ENCODE measurements at regions not wholly inside any gene's neighbourhood (a gene's known extent, or its start where the extent isn't known, plus 50 kb on each side); places are given as distances from the start of the nearest gene placed in this dataset.
A peak's percentile ranks its signal among the peaks of the same experiment; 100 is the strongest.
"Not testable (repeated sequence)": the region's sequence is repeated elsewhere in the genome, so short reads cannot be mapped to it uniquely, and the experiment has no call there.

DNA sequence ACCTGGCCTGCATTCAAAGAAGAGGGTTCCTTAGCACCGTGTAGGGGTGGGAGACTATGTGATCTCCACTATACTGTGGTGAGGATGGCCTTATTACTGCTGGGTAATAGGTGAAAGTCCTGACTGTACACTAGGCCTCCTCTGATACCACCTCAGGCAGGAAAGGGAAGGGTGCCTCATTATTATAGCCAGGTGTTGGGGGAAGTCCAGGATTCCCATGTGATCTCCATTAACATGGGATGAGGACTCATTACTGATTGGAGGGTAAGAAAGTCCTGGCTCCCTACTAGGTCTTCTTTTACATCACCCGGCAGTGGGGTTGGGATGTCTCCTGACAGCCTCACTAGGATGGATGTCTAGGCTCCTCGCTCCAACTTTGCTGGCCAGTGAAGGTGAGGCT is 252.1 kb downstream of the LRIG3 start:
- DNase-seq, result no peak

GRCh38 chr12:58668871-58669270 is 251.4 kb downstream of the LRIG3 start:
- peak; percentile 26 for DNase-seq

DNA sequence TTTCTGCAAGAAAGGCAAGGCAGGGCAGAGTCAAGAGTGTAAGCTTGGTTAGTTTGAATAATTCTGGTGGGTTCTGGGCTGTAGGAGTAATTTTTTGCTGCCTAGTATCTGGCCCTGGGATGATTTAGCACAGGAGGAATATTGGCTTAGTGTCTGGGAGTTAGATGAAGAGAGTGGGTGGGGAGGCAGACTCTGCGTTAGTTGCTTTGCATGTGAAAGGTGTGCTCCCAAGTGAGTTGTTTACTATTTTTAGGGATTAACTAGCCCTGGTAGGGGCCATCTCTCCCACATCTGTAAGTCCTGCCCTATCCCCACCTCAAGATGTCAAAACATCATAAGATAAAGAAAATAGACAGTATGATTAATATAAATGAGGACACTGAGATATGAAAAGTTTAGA is 249.7 kb downstream of the LRIG3 start:
- no peak for DNase-seq

GRCh38 chr12:58671196-58671595 is 249.1 kb downstream of the LRIG3 start:
- DNase-seq, result no peak

DNA sequence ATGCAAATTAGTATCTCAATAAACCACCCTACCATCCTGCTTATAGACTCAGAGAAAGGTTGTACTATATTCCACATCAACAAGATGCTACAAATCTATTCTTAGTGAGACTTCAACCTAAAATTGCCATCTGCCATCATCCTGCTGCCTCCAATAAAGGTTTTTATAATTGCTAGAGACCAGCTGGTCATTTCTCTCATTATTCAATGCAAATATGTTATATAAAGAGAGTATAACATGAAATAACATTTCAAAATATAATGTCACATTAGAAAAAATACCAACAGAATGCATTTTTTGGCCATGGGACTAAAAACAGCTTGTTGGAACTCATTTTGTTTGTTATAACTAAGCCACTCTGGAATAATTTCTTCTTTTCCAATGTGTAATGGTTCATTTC is 247.3 kb downstream of the LRIG3 start:
- DNase-seq, result no peak

DNA sequence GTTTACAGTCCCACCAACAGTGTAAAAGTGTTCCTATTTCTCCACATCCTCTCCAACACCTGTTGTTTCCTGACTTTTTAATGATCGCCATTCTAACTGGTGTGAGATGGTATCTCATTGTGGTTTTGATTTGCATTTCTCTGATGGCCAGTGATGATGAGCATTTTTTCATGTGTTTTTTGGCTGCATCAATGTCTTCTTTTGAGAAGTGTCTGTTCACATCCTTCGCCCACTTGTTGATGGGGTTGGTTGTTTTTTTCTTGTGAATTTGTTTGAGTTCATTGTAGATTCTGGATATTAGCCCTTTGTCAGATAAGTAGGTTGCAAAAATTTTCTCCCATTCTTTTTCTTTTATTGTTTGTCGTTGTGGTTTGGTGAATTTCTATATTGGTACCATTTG is 242.5 kb downstream of the LRIG3 start:
- not testable (repeated sequence) for DNase-seq

DNA sequence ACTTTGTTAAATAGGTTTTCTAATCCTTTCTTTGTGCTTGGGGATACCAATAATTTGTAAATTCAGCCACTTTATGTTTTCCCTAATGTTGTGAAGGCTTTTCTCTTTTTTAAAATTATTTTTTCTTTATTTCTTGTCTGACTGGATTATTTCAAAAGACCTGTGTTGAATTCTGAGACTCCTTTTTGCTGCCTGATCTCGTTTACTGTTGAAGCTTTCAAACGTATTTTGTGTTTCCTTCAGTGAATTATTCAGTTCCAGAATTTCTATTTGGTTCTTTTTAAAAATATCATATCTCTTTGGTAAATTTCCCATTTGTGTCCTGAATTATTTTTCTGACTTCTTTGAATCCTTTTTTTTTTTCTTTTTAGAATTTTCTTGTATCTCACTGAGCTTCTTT is 241.6 kb downstream of the LRIG3 start:
- no peak for DNase-seq

DNA sequence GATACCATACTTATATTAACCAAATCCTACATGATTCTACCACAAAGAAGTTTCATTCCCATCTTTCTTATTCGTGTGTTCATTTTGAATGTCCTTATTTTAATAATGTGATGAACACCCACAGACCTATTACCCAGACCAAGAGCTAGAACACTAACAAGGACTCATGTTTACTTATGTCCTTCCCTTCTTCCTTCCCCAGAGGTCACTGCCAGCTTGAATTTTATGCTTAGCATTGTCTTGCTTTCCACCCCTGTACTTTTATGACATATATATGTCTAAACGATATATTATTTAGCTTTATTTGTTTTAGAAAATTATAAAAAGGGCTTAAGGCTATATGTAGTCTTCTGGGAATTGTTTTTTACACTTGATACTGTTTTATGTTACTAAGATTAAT is 238.6 kb downstream of the LRIG3 start:
- DNase-seq, result no peak

DNA sequence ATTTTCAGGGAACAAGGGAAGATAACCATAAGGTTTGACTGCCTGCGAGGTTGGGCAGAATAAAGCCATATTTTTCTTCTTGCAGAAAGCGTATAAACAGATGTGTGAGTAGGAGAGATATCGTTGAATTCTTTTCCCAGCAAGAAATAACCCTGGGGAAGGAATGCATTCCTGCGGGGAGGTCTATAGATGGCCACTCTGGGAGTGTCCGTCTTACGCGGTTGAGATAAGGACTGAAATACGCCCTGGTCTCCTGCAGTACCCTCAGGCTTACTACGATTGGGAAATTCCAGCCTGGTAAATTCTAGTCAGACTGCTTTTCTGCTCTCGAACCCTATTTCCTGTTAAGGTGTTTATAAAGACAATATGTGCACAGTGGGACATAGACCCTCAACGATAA is 225.0 kb downstream of the LRIG3 start:
- no peak for DNase-seq

DNA sequence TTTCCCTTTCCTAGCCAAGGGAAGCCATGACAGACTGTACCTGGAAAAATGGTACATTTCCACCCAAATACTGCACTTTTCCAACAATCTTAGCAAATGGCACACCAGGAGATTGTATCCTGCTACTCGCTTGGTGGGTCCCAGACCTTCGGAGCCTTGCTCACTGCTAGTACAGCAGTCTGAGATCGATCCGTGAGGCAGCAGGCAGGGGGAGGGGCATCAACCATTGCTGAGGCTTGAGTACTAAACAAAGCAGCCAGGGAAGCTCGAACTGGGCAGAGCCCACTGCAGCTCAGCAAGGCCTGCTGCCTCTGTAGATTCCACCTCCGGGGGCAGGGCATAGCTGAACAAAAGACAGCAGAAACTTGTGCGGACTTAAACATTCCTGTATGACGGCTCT is 218.8 kb downstream of the LRIG3 start:
- no peak for DNase-seq

- peak; percentile 61 for DNase-seq
These were observed 216.4 kb downstream of the LRIG3 start for GRCh38 chr12:58703866-58704265.

- not testable (repeated sequence) for DNase-seq
These were observed 215.5 kb downstream of the LRIG3 start for GRCh38 chr12:58704770-58705169.

- DNase-seq, result no peak
These were observed 209.4 kb downstream of the LRIG3 start for GRCh38 chr12:58710901-58711300.

- peak; percentile 89 for DNase-seq
These were observed 208.3 kb downstream of the LRIG3 start for GRCh38 chr12:58711974-58712373.

DNA sequence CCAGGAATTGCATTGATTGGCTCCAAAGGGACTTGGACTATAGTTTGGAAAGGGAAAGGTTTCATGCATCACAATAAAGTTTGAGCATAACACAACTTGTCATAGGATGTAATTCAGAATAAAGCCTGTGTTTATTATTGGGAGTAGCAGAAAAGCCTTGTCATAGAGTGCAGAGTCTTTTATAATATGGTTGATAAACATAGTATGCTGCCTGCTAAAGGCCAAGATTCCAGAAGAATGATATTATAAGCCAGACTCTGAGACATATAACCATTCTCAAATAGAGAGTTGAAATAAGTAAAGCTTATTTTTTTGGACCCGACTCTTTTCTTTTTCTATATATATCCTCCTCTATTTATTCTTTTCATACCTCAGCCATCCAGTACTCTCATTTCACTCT is 207.3 kb downstream of the LRIG3 start:
- no peak for DNase-seq

DNA sequence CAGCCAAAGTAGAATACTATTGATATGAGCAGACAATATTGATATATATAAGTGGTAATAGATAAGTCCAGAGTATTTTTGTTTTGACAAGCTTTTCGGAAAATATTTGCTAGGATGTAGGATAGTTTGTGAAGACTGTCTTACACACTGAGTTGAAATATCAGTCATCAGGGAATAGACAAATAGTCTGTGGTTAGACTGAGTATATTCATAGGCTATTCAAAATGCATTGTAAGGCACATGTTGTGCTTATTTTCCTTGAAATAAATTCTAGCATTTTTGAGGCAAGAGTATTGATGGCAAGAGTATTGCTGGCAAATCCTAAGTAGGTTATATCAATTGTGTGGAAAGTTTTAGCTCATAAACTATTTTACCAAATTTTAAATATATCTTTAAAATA is 201.1 kb downstream of the LRIG3 start:
- peak; percentile 9 for DNase-seq

DNA sequence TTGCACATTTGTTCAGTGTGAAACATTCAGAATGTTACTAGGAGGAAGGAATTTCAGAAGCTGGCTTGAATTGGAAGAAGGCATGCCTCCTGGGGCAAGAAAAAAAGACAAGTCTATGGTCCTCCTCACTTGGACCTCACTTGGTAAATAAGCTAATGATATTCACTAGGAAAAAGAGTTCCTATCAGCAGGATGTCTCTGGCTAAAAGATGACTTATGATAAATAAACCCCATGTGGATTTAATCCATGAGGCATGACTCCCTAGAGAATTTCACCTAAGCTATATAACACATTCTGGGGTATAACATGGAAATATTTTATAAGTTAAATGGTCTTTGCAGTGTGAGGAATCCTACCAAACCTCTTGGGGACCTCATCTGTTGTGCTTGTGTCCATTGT is 199.9 kb downstream of the LRIG3 start:
- DNase-seq, result peak; percentile 46

DNA sequence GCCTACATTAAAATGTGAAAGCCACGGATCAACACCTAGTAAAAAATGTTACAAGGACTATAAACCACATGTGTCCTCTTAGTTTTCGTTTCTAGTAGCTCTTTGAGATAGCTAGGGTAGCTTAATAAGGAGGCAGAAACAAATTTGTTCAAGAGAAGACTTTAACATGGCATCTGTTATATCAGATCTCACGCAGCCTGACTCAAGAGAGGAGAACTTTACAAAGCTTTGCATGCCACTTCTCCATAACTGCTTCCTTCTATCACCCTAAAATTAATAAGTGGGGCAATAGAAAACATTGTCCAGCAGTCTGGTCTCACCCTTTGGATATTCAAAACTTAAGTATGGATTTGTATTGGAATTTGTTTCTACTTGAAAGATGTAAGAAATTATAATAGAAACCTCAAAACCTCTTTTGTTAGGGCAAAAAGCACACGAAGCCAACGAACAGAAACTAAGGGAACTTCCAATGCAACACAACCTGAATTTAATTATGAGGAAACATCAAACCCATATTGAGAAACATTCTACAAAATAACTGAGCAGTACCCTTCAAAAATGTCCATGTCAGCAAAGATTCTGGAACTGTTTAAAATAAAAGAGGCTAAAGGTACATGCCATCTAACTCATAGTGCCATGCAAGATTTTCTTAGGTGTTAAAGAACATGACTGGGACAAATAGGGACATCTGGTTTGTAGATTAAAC is 194.8 kb downstream of the LRIG3 start:
- DNase-seq, result no peak

DNA sequence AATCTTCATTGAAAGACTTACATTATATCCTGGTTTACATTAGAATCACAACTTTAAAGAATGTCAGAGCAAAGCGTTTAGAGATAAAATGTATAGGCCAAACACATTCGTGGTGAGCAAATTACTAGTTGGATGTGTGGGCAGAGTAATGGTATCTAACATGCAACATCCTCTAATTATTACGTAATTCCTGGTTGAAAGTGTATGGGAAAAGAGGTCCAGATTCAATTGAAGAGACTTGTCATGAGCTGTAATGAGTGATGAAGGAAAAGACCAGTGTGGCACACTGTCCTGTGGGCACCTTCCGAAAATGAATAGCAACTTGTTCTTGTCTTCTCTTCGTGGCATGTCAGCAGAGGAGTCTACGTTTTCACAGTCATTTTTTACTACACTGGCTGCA is 192.8 kb downstream of the LRIG3 start:
- peak; percentile 70 for DNase-seq

GRCh38 chr12:58728397-58728796 is 191.9 kb downstream of the LRIG3 start:
- peak; percentile 68 for DNase-seq

DNA sequence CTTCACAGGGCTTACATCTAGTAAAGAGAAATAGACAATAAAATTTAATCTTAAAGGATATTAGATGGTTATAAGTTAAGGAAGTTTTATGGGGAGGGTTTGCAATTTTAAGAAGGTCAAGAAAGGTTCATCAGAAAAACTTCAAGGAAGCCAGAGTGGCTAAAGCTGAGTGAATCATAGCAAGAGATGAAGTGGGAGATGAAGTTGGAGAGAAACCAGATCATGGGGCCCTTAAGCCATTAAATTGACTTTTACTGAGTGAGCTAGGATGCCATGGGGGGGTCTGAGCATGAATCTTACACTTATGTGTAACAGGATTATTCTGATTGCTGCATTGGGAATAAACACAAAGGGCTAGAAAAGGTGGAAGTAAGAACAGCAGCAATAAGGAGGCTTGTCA is 189.2 kb downstream of the LRIG3 start:
- peak; percentile 35 for DNase-seq

DNA sequence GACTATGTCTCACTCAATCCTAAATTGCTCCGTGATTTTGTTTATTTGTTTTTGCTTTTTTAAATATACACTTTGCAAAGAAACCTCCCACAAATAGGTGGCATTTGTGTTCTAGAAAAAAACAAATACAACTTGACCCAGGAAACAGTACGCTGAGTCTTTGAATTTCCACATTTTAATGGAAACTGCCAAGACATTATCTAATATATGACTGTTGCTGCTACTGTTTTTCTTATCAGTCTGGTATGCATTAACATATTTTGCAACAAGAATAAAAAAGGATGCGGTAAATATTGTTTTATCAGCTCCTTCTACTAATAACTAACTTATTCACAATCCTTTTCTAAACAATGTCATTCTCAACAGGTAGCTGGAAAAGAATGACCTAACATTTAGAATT is 187.4 kb downstream of the LRIG3 start:
- no peak for DNase-seq

GRCh38 chr12:58741226-58741625 is 179.1 kb downstream of the LRIG3 start:
- DNase-seq, result no peak

DNA sequence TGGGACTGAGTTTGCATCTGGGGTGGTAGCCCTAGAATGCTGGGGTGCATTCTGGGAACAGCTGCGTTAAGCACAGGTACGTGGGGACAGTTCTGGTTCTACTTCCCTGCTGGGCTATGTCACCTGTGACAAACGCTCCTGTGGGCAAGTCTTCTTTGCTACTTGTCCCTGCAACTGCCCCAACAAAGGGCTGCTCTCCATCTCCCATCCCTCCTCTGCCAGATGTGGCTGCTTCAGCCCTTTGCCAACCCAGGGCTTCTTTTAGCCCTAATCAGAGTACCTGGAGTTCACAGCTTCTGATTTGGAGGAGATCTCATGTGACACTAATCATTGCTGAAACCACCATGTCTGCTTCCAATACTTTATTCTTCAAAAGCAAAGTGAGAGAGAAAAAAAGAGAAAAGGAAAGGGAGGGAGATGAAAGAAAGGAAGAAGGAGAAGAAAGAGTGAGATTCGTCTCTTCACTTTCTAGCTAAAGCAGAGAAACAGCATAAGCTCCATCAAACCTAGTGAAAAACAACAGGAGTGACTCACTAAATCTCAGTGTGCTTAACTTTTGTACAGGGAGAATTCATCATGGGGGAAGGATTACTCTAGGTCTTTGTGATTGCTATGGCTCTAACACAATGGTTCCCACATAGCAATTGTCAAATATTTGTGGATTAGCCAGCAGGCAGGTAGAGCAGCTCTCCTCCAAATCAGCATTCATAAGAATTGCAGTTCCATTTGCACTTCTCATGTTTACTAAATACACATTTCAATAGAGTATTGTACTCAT is 174.8 kb downstream of the LRIG3 start:
- DNase-seq, result no peak

DNA sequence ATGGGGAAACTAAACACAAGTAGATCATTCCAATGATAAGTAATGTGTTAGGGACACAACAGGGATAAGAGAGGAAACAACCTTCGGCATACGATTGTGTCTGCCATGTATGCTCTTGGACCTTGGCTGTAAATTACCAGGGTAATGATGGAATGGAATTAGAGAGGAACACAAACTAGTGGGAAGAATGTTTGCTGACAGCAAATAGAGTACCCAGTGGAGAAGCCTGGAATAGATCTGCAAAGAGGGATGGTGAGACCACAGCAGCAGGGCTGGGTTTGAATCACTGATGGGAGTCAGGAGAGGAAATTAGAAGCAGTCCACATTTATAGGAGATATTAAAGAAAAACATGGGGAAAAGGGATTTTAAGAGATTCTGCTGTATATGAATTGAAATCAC is 172.8 kb downstream of the LRIG3 start:
- DNase-seq, result no peak
